ENCODE measurements at regions not wholly inside any gene's neighbourhood (a gene's known extent, or its start where the extent isn't known, plus 50 kb on each side); places are given as distances from the start of the nearest gene placed in this dataset.

GRCh38 chr12:112607427-112607826 lies 184.1 kb upstream of the RPH3A start:
- TF ChIP-seq POLR2A (IDR thresholded peaks at IDR 0.05): no peak
- no peak for TF ChIP-seq CTCF (IDR thresholded peaks at IDR 0.05)
